Lower lobe of right lung (tissue), 2 donors: ENCODE measurements at regions not wholly inside any gene's neighbourhood (a gene's known extent, or its start where the extent isn't known, plus 50 kb on each side); places are given as distances from the start of the nearest gene placed in this dataset.
A peak's percentile ranks its signal among the peaks of the same experiment; 100 is the strongest.

Experiments used
- ATAC-seq, 2 donors: fragments of 200-7000 bp; cut with Tn5 transposase; one replicate each; pipeline ENCODE4 v1.9.1; 2020 to 2022; ENCODE audit warnings: mild to moderate bottlenecking in 2 of 2, moderate library complexity in 2 of 2
- DNase-seq: peaks from one replicate; pipeline ENCODE4 v3.0.0-alpha.2; 2020
- H3K27ac ChIP-seq: fragments of 200-600 bp; one replicate; pipeline ENCODE4 v1.8.0; 2022
- H3K27me3 ChIP-seq: fragments of 200-600 bp; one replicate; pipeline ENCODE4 v1.8.0; 2022; ENCODE audit warnings: low read depth
- H3K36me3 ChIP-seq: fragments of 200-600 bp; one replicate; pipeline ENCODE4 v1.8.0; 2022; ENCODE audit warnings: mild to moderate bottlenecking
- H3K4me1 ChIP-seq: fragments of 200-600 bp; one replicate; pipeline ENCODE4 v1.8.0; 2022
- H3K4me3 ChIP-seq: fragments of 200-600 bp; one replicate; pipeline ENCODE4 v1.8.0; 2022; ENCODE audit warnings: mild to moderate bottlenecking
- H3K9me3 ChIP-seq: fragments of 200-600 bp; one replicate; pipeline ENCODE4 v1.8.0; 2022
- intact Hi-C: fragments of 100-400 bp; cut with DNase I; formaldehyde crosslinking; loops from one replicate; pipeline ENCODE4 v1.11.0; 2022
- TF ChIP-seq, protein P1 (sequence below): fragments of 200-600 bp; IDR thresholded peaks from one replicate; pipeline ENCODE4 v1.8.0; 2022; ENCODE audit warnings: antibody characterized with exemption, mild to moderate bottlenecking
- donor health status: DM: no; HTN: yes; CAD: no; lungs with severe emphysema.

DNA sequence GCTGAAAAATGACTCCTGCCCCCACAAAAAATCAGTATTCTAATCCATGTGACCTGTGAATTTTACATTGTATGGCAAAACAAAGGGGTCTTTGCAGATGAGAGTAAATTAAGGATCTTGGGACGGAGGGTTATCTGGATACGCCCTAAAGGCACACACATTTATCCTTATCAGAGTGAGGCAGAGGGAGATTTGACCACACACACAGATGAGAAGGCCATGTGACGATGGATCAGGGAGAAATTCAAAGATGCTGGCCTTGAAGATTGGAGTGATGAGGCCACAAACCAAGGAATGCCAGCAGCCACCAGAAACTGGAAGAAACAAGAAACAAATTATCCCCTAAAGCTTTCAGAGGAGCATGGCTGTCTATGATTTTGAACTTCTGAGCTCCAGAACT, 288.5 kb downstream of the XXYLT1 start:
- no peaks in the 10 kb centered on the region for H3K27me3 ChIP-seq
- ATAC-seq (no peak), DNase-seq (no peak)
- no peak overlapping the region for H3K27ac ChIP-seq
- H3K4me3 ChIP-seq: no peak overlapping the region
- H3K9me3 ChIP-seq: no peaks in the 10 kb centered on the region
- intact Hi-C loops: no loop called here
- no peaks in the 10 kb centered on the region for H3K36me3 ChIP-seq
- H3K4me1 ChIP-seq: no peaks in the 10 kb centered on the region
- TF ChIP-seq, protein P1, sequence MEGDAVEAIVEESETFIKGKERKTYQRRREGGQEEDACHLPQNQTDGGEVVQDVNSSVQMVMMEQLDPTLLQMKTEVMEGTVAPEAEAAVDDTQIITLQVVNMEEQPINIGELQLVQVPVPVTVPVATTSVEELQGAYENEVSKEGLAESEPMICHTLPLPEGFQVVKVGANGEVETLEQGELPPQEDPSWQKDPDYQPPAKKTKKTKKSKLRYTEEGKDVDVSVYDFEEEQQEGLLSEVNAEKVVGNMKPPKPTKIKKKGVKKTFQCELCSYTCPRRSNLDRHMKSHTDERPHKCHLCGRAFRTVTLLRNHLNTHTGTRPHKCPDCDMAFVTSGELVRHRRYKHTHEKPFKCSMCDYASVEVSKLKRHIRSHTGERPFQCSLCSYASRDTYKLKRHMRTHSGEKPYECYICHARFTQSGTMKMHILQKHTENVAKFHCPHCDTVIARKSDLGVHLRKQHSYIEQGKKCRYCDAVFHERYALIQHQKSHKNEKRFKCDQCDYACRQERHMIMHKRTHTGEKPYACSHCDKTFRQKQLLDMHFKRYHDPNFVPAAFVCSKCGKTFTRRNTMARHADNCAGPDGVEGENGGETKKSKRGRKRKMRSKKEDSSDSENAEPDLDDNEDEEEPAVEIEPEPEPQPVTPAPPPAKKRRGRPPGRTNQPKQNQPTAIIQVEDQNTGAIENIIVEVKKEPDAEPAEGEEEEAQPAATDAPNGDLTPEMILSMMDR: no peak

DNA sequence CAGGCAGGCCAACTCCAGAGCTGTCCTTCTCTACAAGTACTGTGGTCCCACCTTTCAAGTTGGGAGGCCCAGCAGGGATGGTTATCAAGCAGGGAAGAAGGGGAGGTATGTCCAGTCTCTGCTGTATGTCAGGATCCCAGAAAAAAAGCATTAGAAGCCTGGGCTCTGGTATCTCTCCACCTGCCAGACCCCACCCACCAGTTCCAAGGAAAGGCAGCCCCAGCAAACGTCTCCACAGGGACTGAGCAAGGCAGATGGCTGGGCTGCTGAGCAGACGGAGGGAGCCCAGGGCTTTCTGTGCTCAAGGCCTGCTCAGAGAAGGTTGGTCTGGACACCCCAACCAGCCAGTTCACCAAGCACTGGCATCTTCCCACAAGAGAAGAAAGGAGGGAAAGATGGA, 287.8 kb downstream of the XXYLT1 start:
- intact Hi-C loops: no loop called here
- no peaks in the 10 kb centered on the region for H3K9me3 ChIP-seq
- H3K36me3 ChIP-seq: no peaks in the 10 kb centered on the region
- no peaks in the 10 kb centered on the region for H3K4me1 ChIP-seq
- no peak overlapping the region for H3K4me3 ChIP-seq
- DNase-seq (no peak), ATAC-seq (no peak)
- H3K27me3 ChIP-seq: no peaks in the 10 kb centered on the region
- TF ChIP-seq, protein P1: no peak
- no peak overlapping the region for H3K27ac ChIP-seq

DNA sequence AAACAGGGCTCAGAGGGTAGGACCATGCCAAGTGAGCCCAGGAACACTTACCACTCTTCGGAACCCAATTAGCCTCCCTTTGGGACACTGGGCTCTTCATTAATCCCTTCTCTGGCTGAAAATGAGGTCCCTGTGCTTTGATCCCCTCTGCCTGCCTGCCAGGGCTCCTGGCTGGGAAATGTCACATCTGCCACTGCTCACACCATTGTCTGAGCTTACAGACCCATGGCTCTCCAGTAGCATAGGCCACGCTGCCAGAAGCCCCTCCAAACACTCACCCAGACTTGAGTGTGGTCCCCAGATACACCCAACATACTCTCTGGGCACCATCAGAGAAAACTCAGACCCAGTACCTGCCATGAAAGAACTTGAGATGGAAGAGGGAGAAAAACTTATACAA, 287.3 kb downstream of the XXYLT1 start:
- Histone ChIP-seq H3K36me3 (no peaks in the 10 kb centered on the region), H3K9me3 (no peaks in the 10 kb centered on the region), H3K4me1 (no peaks in the 10 kb centered on the region), H3K4me3 (no peak overlapping the region), H3K27ac (no peak overlapping the region), H3K27me3 (no peaks in the 10 kb centered on the region)
- intact Hi-C loops: no loop called here
- ATAC-seq (no peak), DNase-seq (no peak)
- TF ChIP-seq, protein P1: no peak

DNA sequence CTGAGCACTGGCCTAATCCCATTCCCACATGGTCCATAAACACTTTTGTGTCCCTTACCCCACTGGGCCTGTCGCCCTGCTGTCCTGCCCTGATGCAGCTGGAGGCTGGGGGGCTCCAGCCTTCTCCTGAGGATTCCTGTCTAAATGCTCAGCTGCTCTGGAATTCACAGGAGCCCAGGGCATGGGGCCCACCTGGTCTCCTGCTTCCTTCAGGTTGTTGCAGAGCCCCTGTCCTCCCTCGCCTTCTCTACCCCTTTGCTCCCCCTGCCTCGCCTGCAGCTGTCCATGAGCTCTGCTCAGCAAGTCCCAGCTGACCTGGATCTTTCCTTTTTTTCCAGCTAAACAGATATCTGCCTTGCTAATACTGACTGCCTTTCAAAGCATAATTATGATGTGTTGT, 286.9 kb downstream of the XXYLT1 start:
- Histone ChIP-seq H3K9me3 (no peaks in the 10 kb centered on the region), H3K27me3 (no peaks in the 10 kb centered on the region), H3K4me1 (no peaks in the 10 kb centered on the region), H3K36me3 (no peaks in the 10 kb centered on the region), H3K4me3 (no peak overlapping the region), H3K27ac (no peak overlapping the region)
- TF ChIP-seq, protein P1: no peak
- DNase-seq (no peak), ATAC-seq (no peak)
- intact Hi-C loops: no loop called here

DNA sequence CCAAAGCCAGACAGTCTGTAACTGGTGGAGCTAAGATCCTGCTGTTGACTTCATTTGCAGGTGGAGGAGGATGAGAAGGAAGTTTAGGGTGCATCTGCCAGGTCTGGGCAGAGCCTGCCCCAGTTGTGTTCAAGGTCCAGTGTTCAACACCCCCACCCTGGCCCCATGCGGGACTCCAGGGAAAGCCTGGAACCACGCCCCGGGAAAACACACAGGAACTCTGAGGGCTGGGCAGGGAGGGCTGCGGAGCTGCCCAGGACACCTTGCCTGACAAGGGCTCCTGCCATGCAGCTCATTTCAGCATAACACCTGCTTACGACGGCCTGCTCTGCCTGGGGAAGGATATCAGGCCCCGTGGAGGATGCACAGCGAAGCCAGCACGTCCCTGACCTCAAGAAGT, 286.3 kb downstream of the XXYLT1 start:
- DNase-seq (no peak), ATAC-seq (no peak)
- Histone ChIP-seq H3K9me3 (no peaks in the 10 kb centered on the region), H3K36me3 (no peaks in the 10 kb centered on the region), H3K4me1 (no peaks in the 10 kb centered on the region), H3K27me3 (no peaks in the 10 kb centered on the region), H3K27ac (no peak overlapping the region), H3K4me3 (peak overlapping the region; percentile 36)
- intact Hi-C loops: no loop called here
- TF ChIP-seq, protein P1: no peak

DNA sequence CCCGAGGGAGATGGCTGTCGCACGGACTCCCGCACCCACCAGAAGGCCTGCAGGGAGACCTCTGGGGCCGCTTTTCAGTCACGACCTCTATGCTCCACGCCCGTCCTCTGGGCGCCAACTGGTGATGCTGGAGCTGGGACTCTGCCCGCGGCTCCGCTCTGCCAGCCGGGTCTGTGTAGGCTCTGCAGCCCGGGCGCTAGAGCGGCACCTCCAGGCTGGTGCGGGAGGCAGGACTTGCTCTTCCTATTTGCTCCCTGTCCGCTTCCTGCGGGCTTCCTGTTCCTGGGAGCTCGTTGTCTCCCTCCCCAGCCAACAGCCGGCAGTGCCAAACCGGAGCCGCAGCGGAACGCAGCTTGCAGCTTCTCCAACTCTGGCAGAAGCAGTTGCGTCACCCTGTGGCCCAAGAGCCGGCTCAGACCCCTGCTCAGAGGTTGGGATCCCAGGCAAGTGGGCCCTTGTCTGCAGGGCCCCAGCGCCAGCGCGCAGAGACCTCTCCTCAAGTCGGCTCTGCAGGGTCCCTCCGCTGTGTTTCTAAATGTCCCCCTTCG, 285.9 kb downstream of the XXYLT1 start:
- Histone ChIP-seq H3K36me3 (no peaks in the 10 kb centered on the region), H3K4me3 (peak overlapping the region; percentile 36), H3K27me3 (no peaks in the 10 kb centered on the region), H3K27ac (no peak overlapping the region), H3K9me3 (no peaks in the 10 kb centered on the region), H3K4me1 (no peaks in the 10 kb centered on the region)
- peak; percentile 83 to 85 for ATAC-seq
- intact Hi-C loops: no loop called here
- DNase-seq: peak; percentile 78
- TF ChIP-seq, protein P1: peak; percentile 40
